ENCODE measurements at regions not wholly inside any gene's neighbourhood (a gene's known extent, or its start where the extent isn't known, plus 50 kb on each side); places are given as distances from the start of the nearest gene placed in this dataset.
"Not testable (repeated sequence)": the region's sequence is repeated elsewhere in the genome, so short reads cannot be mapped to it uniquely, and the experiment has no call there.

DNA sequence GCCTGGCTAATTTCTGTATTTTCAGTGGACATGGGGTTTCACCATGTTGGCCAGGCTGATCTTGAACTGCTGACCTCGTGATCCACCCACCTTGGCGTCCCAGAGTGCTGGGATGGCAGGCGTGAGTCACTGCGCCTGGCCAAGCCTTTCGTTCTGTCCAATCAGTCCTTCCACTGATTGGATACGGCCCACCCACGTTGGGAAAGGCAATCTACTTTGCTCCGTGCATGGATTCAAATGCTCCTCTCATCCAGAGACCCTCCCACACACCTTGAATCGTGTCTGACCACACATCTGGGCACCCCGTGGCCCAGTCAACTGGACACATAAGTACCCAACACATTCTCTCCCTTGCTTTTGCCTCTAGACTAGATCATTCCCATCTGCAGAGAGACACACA, 74.9 kb downstream of the CRLF2 start:
- H3K27ac ChIP-seq (ENCODE audit: low read depth in 1 of 2, low read length in 2 of 2): no peak overlapping the region
- H3K9me3 ChIP-seq (ENCODE audit: control insufficient read depth in 1 of 2, insufficient read depth in 1 of 2, low read length in 2 of 2): peaks cover 0 to 4% of the 10 kb centered on the region in 2 experiments
- POLR2A ChIA-PET: no interaction called here
- H3K4me3 ChIP-seq (ENCODE audit: low read length): no peak overlapping the region
- DNase-seq (no peak), ATAC-seq (ENCODE audit: poor library complexity) (no peak)
- no peaks in the 10 kb centered on the region for H3K9me3 Mint-ChIP-seq
- H3K27me3 ChIP-seq (ENCODE audit: control insufficient read depth in 1 of 2, insufficient read depth in 2 of 2, low read length in 2 of 2): peaks cover 0 to 2% of the 10 kb centered on the region in 2 experiments
- no peak overlapping the region for H3K27ac Mint-ChIP-seq
- H3K4me1 ChIP-seq (ENCODE audit: insufficient read depth, low read length): no peaks in the 10 kb centered on the region
- H3K36me3 ChIP-seq (ENCODE audit: insufficient read depth, low read length): no peaks in the 10 kb centered on the region
- H3K36me3 Mint-ChIP-seq (ENCODE audit: low read depth): no peaks in the 10 kb centered on the region
- no peaks in the 10 kb centered on the region for H3K4me1 Mint-ChIP-seq (ENCODE audit: low read depth)
- no peak overlapping the region for H3K4me3 Mint-ChIP-seq
- intact Hi-C loops (cut with DNase I, micrococcal nuclease): no loop called here
- TF ChIP-seq, protein P1, sequence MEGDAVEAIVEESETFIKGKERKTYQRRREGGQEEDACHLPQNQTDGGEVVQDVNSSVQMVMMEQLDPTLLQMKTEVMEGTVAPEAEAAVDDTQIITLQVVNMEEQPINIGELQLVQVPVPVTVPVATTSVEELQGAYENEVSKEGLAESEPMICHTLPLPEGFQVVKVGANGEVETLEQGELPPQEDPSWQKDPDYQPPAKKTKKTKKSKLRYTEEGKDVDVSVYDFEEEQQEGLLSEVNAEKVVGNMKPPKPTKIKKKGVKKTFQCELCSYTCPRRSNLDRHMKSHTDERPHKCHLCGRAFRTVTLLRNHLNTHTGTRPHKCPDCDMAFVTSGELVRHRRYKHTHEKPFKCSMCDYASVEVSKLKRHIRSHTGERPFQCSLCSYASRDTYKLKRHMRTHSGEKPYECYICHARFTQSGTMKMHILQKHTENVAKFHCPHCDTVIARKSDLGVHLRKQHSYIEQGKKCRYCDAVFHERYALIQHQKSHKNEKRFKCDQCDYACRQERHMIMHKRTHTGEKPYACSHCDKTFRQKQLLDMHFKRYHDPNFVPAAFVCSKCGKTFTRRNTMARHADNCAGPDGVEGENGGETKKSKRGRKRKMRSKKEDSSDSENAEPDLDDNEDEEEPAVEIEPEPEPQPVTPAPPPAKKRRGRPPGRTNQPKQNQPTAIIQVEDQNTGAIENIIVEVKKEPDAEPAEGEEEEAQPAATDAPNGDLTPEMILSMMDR (IDR thresholded peaks at IDR 0.05): no peak
- CTCF ChIA-PET: no interaction called here
- no peaks in the 10 kb centered on the region for H3K27me3 Mint-ChIP-seq

DNA sequence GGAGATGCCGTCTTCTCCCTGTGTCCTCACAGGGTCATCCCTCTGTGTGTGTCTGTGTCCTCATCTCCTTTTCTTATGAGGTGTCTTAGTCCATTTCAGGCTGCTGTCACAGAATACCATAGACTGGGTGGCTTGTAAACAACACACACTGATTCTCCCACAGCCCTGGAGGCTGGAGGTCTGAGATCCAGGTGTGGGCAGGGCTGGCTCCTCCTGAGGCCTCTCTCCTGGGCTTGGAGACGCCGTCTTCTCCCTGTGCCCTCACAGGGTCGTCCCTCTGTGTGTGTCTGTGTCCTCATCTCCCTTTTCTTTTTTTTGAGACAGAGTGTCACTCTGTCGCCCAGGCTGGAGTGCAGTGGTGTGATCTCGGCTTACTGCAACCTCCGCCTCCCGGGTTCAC, 75.9 kb downstream of the CRLF2 start:
- H3K9me3 Mint-ChIP-seq; H3K4me1 Mint-ChIP-seq (ENCODE audit: low read depth); H3K36me3 Mint-ChIP-seq (ENCODE audit: low read depth); H3K4me3 Mint-ChIP-seq; H3K27ac ChIP-seq (ENCODE audit: low read depth in 1 of 2, low read length in 2 of 2); POLR2A ChIA-PET; intact Hi-C loops (cut with DNase I, micrococcal nuclease); CTCF ChIA-PET; H3K27me3 Mint-ChIP-seq; H3K36me3 ChIP-seq (ENCODE audit: insufficient read depth, low read length); ATAC-seq (ENCODE audit: poor library complexity); H3K27me3 ChIP-seq (ENCODE audit: control insufficient read depth in 1 of 2, insufficient read depth in 2 of 2, low read length in 2 of 2); H3K4me1 ChIP-seq (ENCODE audit: insufficient read depth, low read length); H3K27ac Mint-ChIP-seq; H3K9me3 ChIP-seq (ENCODE audit: control insufficient read depth in 1 of 2, insufficient read depth in 1 of 2, low read length in 2 of 2); DNase-seq; H3K4me3 ChIP-seq (ENCODE audit: low read length): not testable (repeated sequence)

DNA sequence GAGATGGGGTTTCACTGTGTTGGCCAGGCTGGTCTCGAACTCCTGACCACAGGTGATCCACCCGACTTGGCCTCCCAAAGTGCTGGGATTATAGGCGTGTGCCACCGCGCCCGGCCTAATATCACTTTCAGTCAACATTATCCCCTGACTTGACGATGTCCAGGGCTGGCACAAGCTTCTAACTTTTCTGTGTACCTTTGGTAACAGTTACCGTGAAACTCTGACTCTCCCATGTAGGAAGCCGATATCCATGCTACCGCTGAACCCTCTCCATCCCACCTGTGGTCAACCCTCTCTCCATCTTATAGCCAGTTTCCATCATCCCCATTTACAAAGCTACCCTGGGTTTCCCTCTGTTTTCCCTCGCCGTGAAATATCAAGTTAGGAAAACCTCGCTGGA, 77.5 kb downstream of the CRLF2 start:
- ATAC-seq (ENCODE audit: poor library complexity): no peak

DNA sequence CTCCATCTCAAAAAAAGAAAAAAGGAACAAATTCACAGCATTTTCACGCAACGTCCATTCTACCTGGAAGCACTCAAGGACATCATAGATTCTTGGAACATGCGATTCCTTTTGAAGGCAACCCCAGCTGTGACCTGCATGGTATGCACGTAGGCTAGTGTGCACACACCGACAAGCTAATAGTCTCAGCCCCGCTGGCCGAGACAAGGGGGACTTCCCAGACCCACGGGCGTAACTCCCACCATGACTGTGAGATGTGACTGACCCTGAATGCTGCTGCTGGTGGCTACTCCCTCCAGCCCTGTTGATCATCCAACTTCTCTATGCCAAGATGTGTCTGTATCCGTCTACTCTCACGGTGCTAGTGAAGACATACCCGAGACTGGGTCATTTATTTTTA, 78.3 kb downstream of the CRLF2 start:
- H3K36me3 Mint-ChIP-seq (ENCODE audit: low read depth): no peaks in the 10 kb centered on the region
- H3K27ac Mint-ChIP-seq: no peak overlapping the region
- Histone ChIP-seq H3K27ac (ENCODE audit: low read depth in 1 of 2, low read length in 2 of 2) (no peak overlapping the region), H3K36me3 (ENCODE audit: insufficient read depth, low read length) (no peaks in the 10 kb centered on the region), H3K9me3 (ENCODE audit: control insufficient read depth in 1 of 2, insufficient read depth in 1 of 2, low read length in 2 of 2) (peaks cover 0 to 14% of the 10 kb centered on the region in 2 experiments), H3K4me1 (ENCODE audit: insufficient read depth, low read length) (no peaks in the 10 kb centered on the region), H3K27me3 (ENCODE audit: control insufficient read depth in 1 of 2, insufficient read depth in 2 of 2, low read length in 2 of 2) (peaks cover 0 to 2% of the 10 kb centered on the region in 2 experiments), H3K4me3 (ENCODE audit: low read length) (no peak overlapping the region)
- no peaks in the 10 kb centered on the region for H3K9me3 Mint-ChIP-seq
- H3K4me1 Mint-ChIP-seq (ENCODE audit: low read depth): no peaks in the 10 kb centered on the region
- DNase-seq: no peak
- TF ChIP-seq, protein P1 (IDR thresholded peaks at IDR 0.05): no peak
- ChIA-PET POLR2A (no interaction called here), CTCF (no interaction called here)
- H3K4me3 Mint-ChIP-seq: no peak overlapping the region
- H3K27me3 Mint-ChIP-seq: no peaks in the 10 kb centered on the region
- ATAC-seq (ENCODE audit: poor library complexity): no peak
- intact Hi-C loops (cut with DNase I, micrococcal nuclease): no loop called here

More for the DNA sequence above, 77.5 kb downstream of the CRLF2 start:
- Mint-ChIP-seq H3K36me3 (ENCODE audit: low read depth) (no peaks in the 10 kb centered on the region), H3K9me3 (no peaks in the 10 kb centered on the region), H3K4me1 (ENCODE audit: low read depth) (no peaks in the 10 kb centered on the region), H3K27me3 (no peaks in the 10 kb centered on the region), H3K4me3 (no peak overlapping the region), H3K27ac (no peak overlapping the region)
- H3K27ac ChIP-seq (ENCODE audit: low read depth in 1 of 2, low read length in 2 of 2): no peak overlapping the region
- DNase-seq: no peak
- peaks cover 0 to 14% of the 10 kb centered on the region in 2 experiments for H3K9me3 ChIP-seq (ENCODE audit: control insufficient read depth in 1 of 2, insufficient read depth in 1 of 2, low read length in 2 of 2)
- H3K36me3 ChIP-seq (ENCODE audit: insufficient read depth, low read length): no peaks in the 10 kb centered on the region
- no peak overlapping the region for H3K4me3 ChIP-seq (ENCODE audit: low read length)
- H3K4me1 ChIP-seq (ENCODE audit: insufficient read depth, low read length): no peaks in the 10 kb centered on the region
- intact Hi-C loops (cut with DNase I, micrococcal nuclease): no loop called here
- POLR2A ChIA-PET: no interaction called here
- H3K27me3 ChIP-seq (ENCODE audit: control insufficient read depth in 1 of 2, insufficient read depth in 2 of 2, low read length in 2 of 2): peaks cover 0 to 2% of the 10 kb centered on the region in 2 experiments
- TF ChIP-seq, protein P1 (IDR thresholded peaks at IDR 0.05): no peak
- CTCF ChIA-PET: no interaction called here

Data from CD4-positive, alpha-beta T cell (primary cell).